OCI-LY7 (cell line): ENCODE measurements at regions not wholly inside any gene's neighbourhood (a gene's known extent, or its start where the extent isn't known, plus 50 kb on each side); places are given as distances from the start of the nearest gene placed in this dataset.
"Not testable (repeated sequence)": the region's sequence is repeated elsewhere in the genome, so short reads cannot be mapped to it uniquely, and the experiment has no call there.

ENCODE experiments used
- BruUV-seq: library from RNA; stranded (reverse); fragments of 400-500 nt; replicated peaks from 2 replicates; lab custom pipeline; 2021; lab: Mats Ljungman, UMichigan
- CTCF ChIA-PET: fragments of 300-600 bp; sonication (Branson Sonifier 250); formaldehyde crosslinking; loops from one replicate; lab custom pipeline; 2022; ENCODE audit warnings: antibody characterized with exemption; ENCODE audit not compliant: unreplicated experiment; lab: Charles Lee
- POLR2A ChIA-PET: fragments of 300-600 bp; sonication (Branson Sonifier 250); formaldehyde crosslinking; loops from one replicate; lab custom pipeline; 2022; ENCODE audit warnings: antibody characterized with exemption; lab: Charles Lee
- DNase-seq: peaks from one replicate; pipeline ENCODE4 v3.0.0-alpha.2; 2015; ENCODE audit warnings: low spot score
- H2AFZ ChIP-seq: fragments of 200-600 bp; sonication (generic), shearing (Covaris generic); 2 replicates; pipeline ENCODE4 v1.6.1; 2014; ENCODE audit warnings: mild to moderate bottlenecking, antibody characterized with exemption, low read length, moderate library complexity
- H3K27ac ChIP-seq: fragments of 200-600 bp; sonication (generic); 2 replicates; pipeline ENCODE4 v1.5.1; 2014; ENCODE audit warnings: mixed run types, low read depth, mild to moderate bottlenecking, moderate library complexity, low read length, inconsistent platforms; ENCODE audit not compliant: poor library complexity, severe bottlenecking
- H3K36me3 ChIP-seq: fragments of 200-600 bp; sonication (generic); 2 replicates; pipeline ENCODE4 v1.6.1; 2014; ENCODE audit warnings: mild to moderate bottlenecking, antibody characterized with exemption, low read length, moderate library complexity, mixed read lengths; ENCODE audit not compliant: insufficient read depth
- H3K4me1 ChIP-seq: fragments of 200-600 bp; sonication (generic); 2 replicates; pipeline ENCODE4 v1.5.1; 2014; ENCODE audit warnings: mild to moderate bottlenecking, low read length; ENCODE audit not compliant: insufficient read depth, poor library complexity, severe bottlenecking
- H3K4me2 ChIP-seq: fragments of 200-600 bp; sonication (generic); 2 replicates; pipeline ENCODE4 v1.6.1; 2014; ENCODE audit warnings: mild to moderate bottlenecking, low read length
- H3K4me3 ChIP-seq: fragments of 200-600 bp; sonication (generic); 2 replicates; pipeline ENCODE4 v1.5.1; 2014; ENCODE audit warnings: mild to moderate bottlenecking, low read depth, low read length; ENCODE audit not compliant: poor library complexity, severe bottlenecking
- H3K79me2 ChIP-seq: fragments of 200-600 bp; sonication (generic); 2 replicates; pipeline ENCODE4 v1.6.1; 2016; ENCODE audit warnings: low read depth, mild to moderate bottlenecking, low read length, moderate library complexity, mixed read lengths; ENCODE audit not compliant: insufficient read depth
- H3K9me2 ChIP-seq: fragments of 200-600 bp; sonication (generic); 2 replicates; pipeline ENCODE4 v1.6.1; 2016; ENCODE audit warnings: mild to moderate bottlenecking, low read length, mixed read lengths; ENCODE audit not compliant: insufficient read depth
- H3K9me3 ChIP-seq: fragments of 200-600 bp; sonication (generic); 2 replicates; pipeline ENCODE4 v1.6.1; 2014; ENCODE audit warnings: mild to moderate bottlenecking, mixed run types, low read length, mixed read lengths
- H4K20me1 ChIP-seq: fragments of 200-600 bp; sonication (generic); 2 replicates; pipeline ENCODE4 v1.6.1; 2014; ENCODE audit warnings: mild to moderate bottlenecking, antibody characterized with exemption, low read length, moderate library complexity, mixed read lengths; ENCODE audit not compliant: insufficient read depth
- CTCF ChIP-seq: fragments of 200-600 bp; sonication (generic); conservative IDR thresholded peaks from 2 replicates; pipeline ENCODE4 v1.5.1; 2014; ENCODE audit warnings: mild to moderate bottlenecking, antibody characterized with exemption, low read length, moderate library complexity, mixed read lengths
- EZH2phosphoT487 ChIP-seq: fragments of 200-600 bp; sonication (generic); IDR thresholded peaks from 2 replicates; pipeline ENCODE4 v1.6.1; 2018; ENCODE audit warnings: low read depth, borderline replicate concordance, mild to moderate bottlenecking, mixed run types, antibody characterized with exemption, low read length, moderate library complexity, mixed read lengths
- intact Hi-C: fragments of 100-400 bp; cut with micrococcal nuclease; formaldehyde crosslinking; loops from one replicate; pipeline ENCODE4 v1.10.0; 2022; ENCODE audit not compliant: unreplicated experiment

GRCh38 chr4:13731019-13731418 lies 103.5 kb upstream of the BOD1L1 start:
- ChIA-PET POLR2A (interaction anchor here (0.6 kb wide), 1 partner anchor 9 kb away, joined by 4 read pairs; no protein-coding TSS in a partner anchor), CTCF (no interaction called here)
- Histone ChIP-seq H3K9me3 (no peaks in the 10 kb centered on the region), H3K4me2 (no peak overlapping the region), H3K79me2 (no peaks in the 10 kb centered on the region), H3K9me2 (no peaks in the 10 kb centered on the region), H3K4me1 (no peaks in the 10 kb centered on the region), H2AFZ (no peak overlapping the region), H3K4me3 (no peak overlapping the region), H3K27ac (no peak overlapping the region), H4K20me1 (no peaks in the 10 kb centered on the region), H3K36me3 (no peaks in the 10 kb centered on the region)
- no TSS peak for BruUV-seq
- intact Hi-C loops: no loop called here
- no peak for TF ChIP-seq CTCF
- no peak for TF ChIP-seq EZH2phosphoT487
- no peak for DNase-seq

GRCh38 chr4:13733817-13734216 lies 106.3 kb upstream of the BOD1L1 start:
- Histone ChIP-seq H3K36me3 (no peaks in the 10 kb centered on the region), H3K4me3 (no peak overlapping the region), H4K20me1 (no peaks in the 10 kb centered on the region), H3K27ac (no peak overlapping the region), H2AFZ (no peak overlapping the region), H3K9me2 (no peaks in the 10 kb centered on the region), H3K9me3 (no peaks in the 10 kb centered on the region), H3K4me2 (no peak overlapping the region), H3K4me1 (no peaks in the 10 kb centered on the region), H3K79me2 (no peaks in the 10 kb centered on the region)
- CTCF ChIA-PET: no interaction called here
- intact Hi-C loops: no loop called here
- BruUV-seq: no TSS peak
- POLR2A ChIA-PET: no interaction called here
- TF ChIP-seq EZH2phosphoT487 (no peak), CTCF (no peak)
- DNase-seq: no peak

- no peak overlapping the region for H3K4me2 ChIP-seq
- no peak overlapping the region for H3K27ac ChIP-seq
- no peaks in the 10 kb centered on the region for H3K79me2 ChIP-seq
- H3K9me3 ChIP-seq: no peaks in the 10 kb centered on the region
- H3K4me3 ChIP-seq: no peak overlapping the region
- no peaks in the 10 kb centered on the region for H3K36me3 ChIP-seq
- no peak for TF ChIP-seq EZH2phosphoT487
- no peak for TF ChIP-seq CTCF
- intact Hi-C loops: no loop called here
- ChIA-PET CTCF (interaction anchor here (0.6 kb wide), 1 partner anchor 16 kb away, joined by 5 read pairs; no protein-coding TSS in a partner anchor), POLR2A (interaction anchor here (0.6 to 0.7 kb wide), 2 partner anchors 70 to 734 kb away, joined by 3 to 6 read pairs; no protein-coding TSS in a partner anchor)
- H3K9me2 ChIP-seq: no peaks in the 10 kb centered on the region
- BruUV-seq: no TSS peak
- H2AFZ ChIP-seq: no peak overlapping the region
- H3K4me1 ChIP-seq: no peaks in the 10 kb centered on the region
- H4K20me1 ChIP-seq: no peaks in the 10 kb centered on the region
- no peak for DNase-seq
Measured at GRCh38 chr4:13750594-13750993, 123.1 kb upstream of the BOD1L1 start.

- H3K9me2 ChIP-seq, H3K9me3 ChIP-seq, intact Hi-C loops, H3K4me1 ChIP-seq, H3K4me2 ChIP-seq, BruUV-seq, H3K79me2 ChIP-seq, CTCF ChIA-PET, DNase-seq, H3K36me3 ChIP-seq, H4K20me1 ChIP-seq, H2AFZ ChIP-seq, H3K27ac ChIP-seq, H3K4me3 ChIP-seq: not testable (repeated sequence)
- POLR2A ChIA-PET: interaction anchor here (0.5 to 0.6 kb wide), 2 partner anchors 463 to 742 kb away, joined by 3 to 4 read pairs; no protein-coding TSS in a partner anchor
Measured at GRCh38 chr4:13761581-13761980, 134.1 kb upstream of the BOD1L1 start.
